CD4-positive, alpha-beta memory T cell (primary cell): ENCODE measurements at regions not wholly inside any gene's neighbourhood (a gene's known extent, or its start where the extent isn't known, plus 50 kb on each side); places are given as distances from the start of the nearest gene placed in this dataset.

ENCODE experiments used
- CTCF ChIA-PET: fragments of 350-600 bp; sonication (Branson Sonifier 250); formaldehyde crosslinking; loops from one replicate; lab custom pipeline; 2021; ENCODE audit warnings: inconsistent platforms; ENCODE audit not compliant: partially characterized antibody; lab: Charles Lee
- POLR2A ChIA-PET: fragments of 350-600 bp; sonication (Branson Sonifier 250); formaldehyde crosslinking; loops from one replicate; lab custom pipeline; 2021; ENCODE audit not compliant: partially characterized antibody; lab: Charles Lee
- DNase-seq, 5 donors: peaks; one replicate each; pipeline versions ENCODE4 v3.0.0 to v3.0.0-alpha.2; 2020 to 2022; ENCODE audit warnings: mixed read lengths in 1 of 5
- H3K27ac ChIP-seq: one replicate; pipeline ENCODE4 v1.7.0; 2013; ENCODE audit warnings: low read depth, low read length
- H3K27me3 ChIP-seq: 2 replicates; pipeline ENCODE4 v1.7.0; 2013; ENCODE audit warnings: mild to moderate bottlenecking, low read length, moderate library complexity; ENCODE audit not compliant: insufficient read depth
- H3K36me3 ChIP-seq: 2 replicates; pipeline ENCODE4 v1.7.0; 2013; ENCODE audit warnings: mild to moderate bottlenecking, low read length, moderate library complexity; ENCODE audit not compliant: insufficient read depth
- H3K4me1 ChIP-seq: 2 replicates; pipeline ENCODE4 v1.7.0; 2013; ENCODE audit warnings: mild to moderate bottlenecking, low read length, moderate library complexity; ENCODE audit not compliant: insufficient read depth
- H3K4me3 ChIP-seq, 2 donors: one replicate each; pipeline ENCODE4 v1.7.0; 2013; ENCODE audit warnings: low read length in 2 of 2, mild to moderate bottlenecking in 1 of 2
- H3K9me3 ChIP-seq, 2 donors: one replicate each; pipeline ENCODE4 v1.7.0; 2013; ENCODE audit warnings: low read length in 2 of 2, control low read depth in 1 of 2; ENCODE audit not compliant: control insufficient read depth in 1 of 2
- H3K27ac Mint-ChIP-seq, 7 donors: one replicate each; pipeline ENCODE4 v1.8.0; 2020 to 2021; ENCODE audit warnings: mixed read lengths in 7 of 7, mild to moderate bottlenecking in 6 of 7, inconsistent platforms in 3 of 7, moderate library complexity in 3 of 7
- H3K27me3 Mint-ChIP-seq, 2 donors: one replicate each; pipeline ENCODE4 v1.8.0; 2020 to 2021; ENCODE audit warnings: mixed read lengths in 2 of 2
- H3K36me3 Mint-ChIP-seq, 2 donors: one replicate each; pipeline ENCODE4 v1.8.0; 2020 to 2021; ENCODE audit warnings: mixed read lengths in 2 of 2, inconsistent platforms in 1 of 2, mild to moderate bottlenecking in 1 of 2
- H3K4me1 Mint-ChIP-seq, 4 donors: one replicate each; pipeline ENCODE4 v1.8.0; 2020 to 2021; ENCODE audit warnings: mixed read lengths in 4 of 4, mild to moderate bottlenecking in 1 of 4
- H3K4me3 Mint-ChIP-seq, 8 donors: one replicate each; pipeline ENCODE4 v1.8.0; 2020 to 2021; ENCODE audit warnings: mixed read lengths in 8 of 8, mild to moderate bottlenecking in 7 of 8, moderate library complexity in 6 of 8, inconsistent platforms in 3 of 8
- H3K9me3 Mint-ChIP-seq, 8 donors: one replicate each; pipeline ENCODE4 v1.8.0; 2020 to 2021; ENCODE audit warnings: mixed read lengths in 8 of 8, mild to moderate bottlenecking in 5 of 8, inconsistent platforms in 3 of 8, moderate library complexity in 1 of 8
- intact Hi-C: fragments of 100-400 bp; cut with micrococcal nuclease; formaldehyde crosslinking; loops from one replicate; pipeline ENCODE4 v1.15.1; 2023

DNA sequence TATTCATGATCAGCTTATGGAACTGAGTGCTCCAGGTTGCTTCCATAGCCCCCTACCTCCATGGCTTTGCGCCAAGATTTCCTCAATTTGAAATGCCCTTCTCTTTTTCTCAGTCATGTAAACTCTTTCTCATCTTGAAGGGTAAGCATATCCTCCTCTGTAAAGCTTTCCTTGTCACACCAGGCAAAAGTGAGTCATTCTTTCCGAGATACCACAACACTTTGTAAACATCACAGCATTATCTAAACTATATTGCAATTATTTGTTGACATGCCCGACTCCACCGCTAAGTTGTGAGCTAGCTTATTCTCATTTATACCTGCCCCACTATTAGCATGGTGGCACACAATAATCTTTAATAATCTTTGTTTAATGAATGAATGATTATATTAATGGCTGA, 419.5 kb upstream of the CHST9 start:
- POLR2A ChIA-PET, result no interaction called here

DNA sequence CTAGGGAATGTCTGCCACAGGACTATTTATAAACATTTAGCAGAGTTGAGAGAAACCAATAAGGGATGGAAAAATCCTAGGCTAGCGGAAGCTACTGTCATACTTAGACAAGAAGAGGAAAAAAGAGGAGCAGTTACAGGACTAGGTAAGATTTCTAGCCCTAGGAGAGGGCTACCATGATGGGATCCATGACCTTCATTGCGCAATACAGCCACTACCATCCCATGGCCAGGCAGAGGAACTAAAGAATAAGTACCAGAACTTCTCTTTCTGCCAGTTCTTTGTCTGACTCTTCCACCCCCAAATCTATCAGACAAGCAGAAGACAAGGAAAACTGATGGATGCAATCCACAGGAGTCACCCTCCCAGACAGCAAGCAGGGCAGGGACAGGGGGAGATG, 417.0 kb upstream of the CHST9 start:
- no peaks in the 10 kb centered on the region for H3K9me3 ChIP-seq
- DNase-seq, result no peak
- ChIA-PET POLR2A (no interaction called here), CTCF (no interaction called here)
- Mint-ChIP-seq H3K27me3 (no peaks in the 10 kb centered on the region), H3K9me3 (peaks cover 0 to 8% (median 1%) of the 10 kb centered on the region in 8 donors), H3K4me1 (no peaks in the 10 kb centered on the region), H3K27ac (no peak overlapping the region), H3K36me3 (peaks cover 0 to 3% of the 10 kb centered on the region in 2 donors), H3K4me3 (no peak overlapping the region)
- intact Hi-C loops, result no loop called here
- no peaks in the 10 kb centered on the region for H3K27me3 ChIP-seq
- H3K4me1 ChIP-seq, result no peaks in the 10 kb centered on the region
- H3K36me3 ChIP-seq, result no peaks in the 10 kb centered on the region
- no peak overlapping the region for H3K4me3 ChIP-seq
- no peak overlapping the region for H3K27ac ChIP-seq

More for the DNA sequence above, 419.5 kb upstream of the CHST9 start:
- Histone ChIP-seq H3K9me3 (no peaks in the 10 kb centered on the region), H3K27me3 (no peaks in the 10 kb centered on the region), H3K4me1 (no peaks in the 10 kb centered on the region), H3K4me3 (no peak overlapping the region), H3K36me3 (no peaks in the 10 kb centered on the region), H3K27ac (no peak overlapping the region)
- Mint-ChIP-seq H3K27me3 (no peaks in the 10 kb centered on the region), H3K36me3 (peaks cover 0 to 3% of the 10 kb centered on the region in 2 donors), H3K4me1 (no peaks in the 10 kb centered on the region), H3K4me3 (no peak overlapping the region), H3K9me3 (peaks cover 0 to 8% (median 1%) of the 10 kb centered on the region in 8 donors), H3K27ac (no peak overlapping the region)
- DNase-seq, result no peak
- intact Hi-C loops, result no loop called here
- CTCF ChIA-PET, result interaction anchor here (1.6 kb wide), 2 partner anchors 9 to 10 kb away, joined by 3 to 5 read pairs; no protein-coding TSS in a partner anchor

DNA sequence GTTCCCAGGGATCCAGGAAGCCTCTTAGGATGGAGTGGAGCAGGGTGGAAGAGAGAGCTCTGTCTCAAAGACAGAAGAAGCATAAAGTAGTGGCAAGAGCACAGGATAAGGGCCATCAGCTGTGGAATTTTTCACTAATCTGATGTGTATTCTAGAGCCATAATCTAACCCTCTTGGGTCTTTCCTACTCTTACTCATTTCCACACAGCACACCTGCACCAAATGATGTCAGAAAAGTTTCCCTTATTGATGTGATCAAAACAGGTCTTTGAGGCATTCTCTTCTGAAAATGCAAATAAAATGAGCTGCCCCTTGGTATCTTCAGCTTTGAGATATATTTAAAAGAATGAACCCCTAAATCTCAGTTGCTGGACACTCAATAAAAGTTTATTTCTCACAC, 415.1 kb upstream of the CHST9 start:
- Mint-ChIP-seq H3K27me3 (no peaks in the 10 kb centered on the region), H3K9me3 (peaks cover 0 to 8% (median 1%) of the 10 kb centered on the region in 8 donors), H3K36me3 (peaks cover 0 to 3% of the 10 kb centered on the region in 2 donors), H3K4me3 (no peak overlapping the region), H3K27ac (no peak overlapping the region), H3K4me1 (no peaks in the 10 kb centered on the region)
- Histone ChIP-seq H3K4me1 (no peaks in the 10 kb centered on the region), H3K27ac (no peak overlapping the region), H3K27me3 (no peaks in the 10 kb centered on the region), H3K9me3 (no peaks in the 10 kb centered on the region), H3K4me3 (no peak overlapping the region), H3K36me3 (no peaks in the 10 kb centered on the region)
- CTCF ChIA-PET, result no interaction called here
- POLR2A ChIA-PET, result no interaction called here
- intact Hi-C loops, result no loop called here
- DNase-seq, result no peak

DNA sequence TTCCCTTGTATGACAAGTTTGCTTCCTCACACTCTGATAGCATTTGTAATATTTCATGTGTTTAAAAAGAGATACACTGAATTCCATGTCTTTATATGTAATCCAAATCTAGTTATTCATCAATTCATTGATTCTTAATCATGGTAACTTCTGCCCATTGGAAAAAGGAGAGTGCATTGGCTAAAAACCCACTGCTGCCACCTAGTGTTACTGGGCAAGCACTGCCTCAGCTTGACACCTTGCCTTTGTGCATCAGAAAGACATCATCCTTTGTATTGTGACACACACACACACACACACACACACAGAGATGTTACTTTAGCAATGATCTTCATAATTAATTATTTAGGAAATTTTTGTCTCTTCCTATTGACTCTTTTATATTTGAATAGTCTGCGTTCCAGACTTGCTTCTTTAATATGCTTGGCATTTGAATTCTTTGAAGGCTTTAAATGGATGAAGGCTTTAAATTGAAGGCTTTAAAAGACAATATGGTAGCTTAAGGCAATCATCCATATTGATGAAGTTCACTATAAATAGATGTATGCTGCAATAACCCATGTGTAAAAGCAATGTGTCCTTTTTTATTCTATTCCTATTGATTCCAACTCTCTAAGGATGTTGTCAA, 414.2 kb upstream of the CHST9 start:
- H3K27me3 ChIP-seq, result no peaks in the 10 kb centered on the region
- no peaks in the 10 kb centered on the region for H3K36me3 ChIP-seq
- ChIA-PET POLR2A (no interaction called here), CTCF (interaction anchor here (0.7 kb wide), 1 partner anchor 8 kb away, joined by 3 read pairs; no protein-coding TSS in a partner anchor)
- Mint-ChIP-seq H3K27ac (no peak overlapping the region), H3K4me3 (no peak overlapping the region), H3K4me1 (no peaks in the 10 kb centered on the region), H3K27me3 (no peaks in the 10 kb centered on the region), H3K36me3 (peaks cover 0 to 3% of the 10 kb centered on the region in 2 donors), H3K9me3 (peaks cover 0 to 8% (median under 1%) of the 10 kb centered on the region in 8 donors)
- H3K4me1 ChIP-seq, result no peaks in the 10 kb centered on the region
- intact Hi-C loops, result no loop called here
- no peak for DNase-seq
- no peak overlapping the region for H3K4me3 ChIP-seq
- no peaks in the 10 kb centered on the region for H3K9me3 ChIP-seq
- no peak overlapping the region for H3K27ac ChIP-seq

DNA sequence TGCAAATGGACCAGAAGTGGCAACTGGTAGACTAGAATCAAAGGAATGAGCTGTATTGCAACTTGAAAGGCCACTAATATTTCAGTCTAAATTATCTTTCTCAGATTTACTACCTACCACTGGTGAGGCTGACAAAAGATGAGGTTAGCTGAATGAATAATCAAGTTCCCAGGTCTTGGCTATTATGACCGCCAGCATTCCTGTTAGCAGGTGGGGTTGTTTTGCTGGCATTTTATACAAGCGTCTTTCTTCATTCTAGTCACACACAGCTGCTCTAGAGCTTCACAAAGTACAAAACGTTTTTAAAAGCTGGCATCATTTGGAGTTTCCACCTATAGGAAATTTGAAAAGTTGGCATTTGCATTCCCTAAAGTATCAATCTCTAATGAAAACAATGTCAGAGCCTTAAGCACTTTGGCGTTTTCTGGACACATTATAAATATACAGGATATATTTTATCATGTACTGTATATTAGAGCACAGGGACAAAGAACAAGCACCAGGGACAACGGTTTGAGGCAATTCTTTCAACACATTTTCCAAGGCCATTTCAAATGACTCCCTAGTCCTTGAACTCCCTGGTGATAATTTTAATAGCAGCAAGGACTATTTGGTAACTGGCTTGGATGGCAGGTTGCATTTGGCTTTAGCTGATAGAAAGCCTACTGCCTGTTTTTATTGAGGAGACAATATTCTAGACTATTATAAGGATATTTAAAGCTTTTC, 410.2 kb upstream of the CHST9 start:
- peaks cover 0 to 7% (median 2%) of the 10 kb centered on the region in 8 donors for H3K9me3 Mint-ChIP-seq
- Histone ChIP-seq H3K27me3 (no peaks in the 10 kb centered on the region), H3K9me3 (no peaks in the 10 kb centered on the region), H3K36me3 (no peaks in the 10 kb centered on the region), H3K4me3 (no peak overlapping the region), H3K4me1 (no peaks in the 10 kb centered on the region), H3K27ac (no peak overlapping the region)
- no peak overlapping the region for H3K27ac Mint-ChIP-seq
- intact Hi-C loops, result no loop called here
- no peak for DNase-seq
- CTCF ChIA-PET, result interaction anchor here (1.1 kb wide), 1 partner anchor 8 kb away, joined by 3 read pairs; no protein-coding TSS in a partner anchor
- H3K36me3 Mint-ChIP-seq, result peaks cover 0 to 3% of the 10 kb centered on the region in 2 donors
- POLR2A ChIA-PET, result no interaction called here
- no peaks in the 10 kb centered on the region for H3K4me1 Mint-ChIP-seq
- H3K27me3 Mint-ChIP-seq, result no peaks in the 10 kb centered on the region
- H3K4me3 Mint-ChIP-seq, result no peak overlapping the region

DNA sequence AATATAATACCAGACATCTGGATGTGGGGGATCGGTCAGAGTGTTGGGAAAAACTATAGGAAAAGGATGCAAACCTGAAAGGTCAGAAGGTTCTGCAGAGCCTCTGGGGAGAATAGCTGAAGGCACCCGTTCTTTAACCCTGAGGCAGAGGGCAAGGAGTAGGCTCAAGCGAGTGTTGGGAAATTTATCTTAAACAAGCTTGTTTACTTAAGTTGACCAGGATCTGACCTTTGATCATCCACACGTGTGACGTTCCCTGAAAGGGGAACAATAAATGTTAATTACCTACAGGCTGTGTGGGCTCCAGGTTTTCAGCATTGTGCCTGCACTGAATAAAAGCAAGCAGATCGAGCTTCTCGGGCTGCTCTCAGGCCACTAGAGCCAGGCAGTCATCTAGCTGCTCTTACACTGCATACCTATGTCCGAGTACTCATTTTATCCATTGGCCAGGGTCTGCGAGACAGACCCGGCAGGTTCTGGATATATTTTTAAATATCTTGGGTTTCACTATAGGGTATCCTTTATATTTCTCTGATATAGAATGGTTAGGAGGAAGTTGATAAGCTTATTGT, 400.6 kb upstream of the CHST9 start:
- CTCF ChIA-PET, result no interaction called here
- Histone ChIP-seq H3K4me3 (no peak overlapping the region), H3K36me3 (no peaks in the 10 kb centered on the region), H3K9me3 (no peaks in the 10 kb centered on the region), H3K27ac (no peak overlapping the region), H3K27me3 (no peaks in the 10 kb centered on the region), H3K4me1 (no peaks in the 10 kb centered on the region)
- Mint-ChIP-seq H3K27ac (no peak overlapping the region), H3K4me1 (no peaks in the 10 kb centered on the region), H3K4me3 (no peak overlapping the region), H3K36me3 (no peaks in the 10 kb centered on the region), H3K27me3 (no peaks in the 10 kb centered on the region), H3K9me3 (peaks cover 0 to 23% (median 12%) of the 10 kb centered on the region in 8 donors)
- POLR2A ChIA-PET, result no interaction called here
- DNase-seq, result no peak
- intact Hi-C loops, result no loop called here

DNA sequence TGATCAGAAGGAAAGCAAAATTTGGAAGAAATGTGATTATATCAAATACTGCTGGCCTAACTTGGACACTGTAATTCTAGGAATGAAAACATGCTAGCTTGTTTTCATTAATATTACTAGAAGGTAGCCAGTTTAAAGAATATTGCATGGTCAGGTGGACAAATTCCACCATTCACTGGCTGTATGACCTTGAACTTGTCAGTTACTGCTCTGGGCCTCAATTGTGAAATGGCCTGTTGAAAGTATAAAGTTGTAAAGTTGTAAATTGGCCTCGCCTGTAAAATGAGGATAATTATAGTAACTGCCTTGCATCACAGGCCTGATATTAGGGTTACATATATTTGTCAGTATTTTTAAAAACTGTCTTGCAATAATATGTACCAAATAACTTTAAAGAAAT, 398.4 kb upstream of the CHST9 start:
- Mint-ChIP-seq H3K4me1 (no peaks in the 10 kb centered on the region), H3K27ac (no peak overlapping the region), H3K27me3 (no peaks in the 10 kb centered on the region), H3K4me3 (no peak overlapping the region), H3K9me3 (peaks cover 0 to 26% (median 11%) of the 10 kb centered on the region in 8 donors), H3K36me3 (no peaks in the 10 kb centered on the region)
- no peak overlapping the region for H3K27ac ChIP-seq
- H3K4me3 ChIP-seq, result no peak overlapping the region
- intact Hi-C loops, result no loop called here
- H3K9me3 ChIP-seq, result no peaks in the 10 kb centered on the region
- no peaks in the 10 kb centered on the region for H3K27me3 ChIP-seq
- ChIA-PET CTCF (no interaction called here), POLR2A (no interaction called here)
- H3K4me1 ChIP-seq, result no peaks in the 10 kb centered on the region
- no peak for DNase-seq
- no peaks in the 10 kb centered on the region for H3K36me3 ChIP-seq
